ENCODE measurements at regions not wholly inside any gene's neighbourhood (a gene's known extent, or its start where the extent isn't known, plus 50 kb on each side); places are given as distances from the start of the nearest gene placed in this dataset.

- no peaks in the 10 kb centered on the region; the same call in 1 of the 2 replicates for H3K27me3 Mint-ChIP-seq (ENCODE audit: low read depth)
- Histone ChIP-seq H4K20me1 (ENCODE audit: control insufficient read depth, insufficient read depth, insufficient read length) (no peaks in the 10 kb centered on the region), H3K79me2 (ENCODE audit: insufficient read depth, low read length) (no peaks in the 10 kb centered on the region), H4K91ac (ENCODE audit: insufficient read length, low read depth, low read length) (no peak overlapping the region), H4K5ac (ENCODE audit: insufficient read length, low read depth, low read length) (no peak overlapping the region), H2BK120ac (ENCODE audit: low read depth, low read length, poor library complexity, severe bottlenecking) (no peak overlapping the region), H4K8ac (replicated peaks; ENCODE audit: insufficient read length, low read depth, low read length) (no peak overlapping the region), H3K23ac (ENCODE audit: insufficient read length, low read depth, low read length) (no peak overlapping the region), H2BK15ac (ENCODE audit: low read depth, low read length) (no peak overlapping the region), H2BK20ac (ENCODE audit: low read depth, low read length, poor library complexity, severe bottlenecking) (no peak overlapping the region), H3K56ac (ENCODE audit: insufficient read length, low read depth, low read length) (no peak overlapping the region), H3K27ac (ENCODE audit: insufficient read length, low read depth, low read length) (no peak overlapping the region), H3K18ac (ENCODE audit: insufficient read length, low read depth, low read length) (no peak overlapping the region), H3T11ph (ENCODE audit: low read length) (no peak overlapping the region), H3K14ac (ENCODE audit: insufficient read depth, low read length) (no peak overlapping the region), H2BK12ac (ENCODE audit: insufficient read length, low read depth, low read length) (no peak overlapping the region), H3K4me2 (ENCODE audit: insufficient read depth, insufficient read length, low read length) (no peak overlapping the region), H2AK5ac (ENCODE audit: insufficient read length, low read length) (no peak overlapping the region), H3K79me1 (ENCODE audit: insufficient read depth, low read depth, low read length, poor library complexity, severe bottlenecking) (no peaks in the 10 kb centered on the region), H3K4ac (ENCODE audit: low read depth, low read length) (no peak overlapping the region), H2AFZ (ENCODE audit: low read length) (no peak overlapping the region), H3K23me2 (ENCODE audit: insufficient read length, low read depth, low read length, poor library complexity, severe bottlenecking) (no peaks in the 10 kb centered on the region), H3K27me3 (ENCODE audit: insufficient read depth, low read length) (no peaks in the 10 kb centered on the region), H3K9ac (ENCODE audit: extremely low read depth, insufficient read length, low read length) (no peak overlapping the region), H3K4me1 (ENCODE audit: insufficient read depth, low read length) (no peaks in the 10 kb centered on the region), H3K9me3 (ENCODE audit: control insufficient read depth, low read depth, low read length) (no peaks in the 10 kb centered on the region), H2BK5ac (ENCODE audit: insufficient read length, low read length) (no peak overlapping the region)
- 0 out of 5 replicates have a peak, but pooled peaks cover 0 to 3% of the 10 kb centered on the region in 2 experiments for H3K9me3 Mint-ChIP-seq
- no peak overlapping the region for H3K27ac Mint-ChIP-seq
- TF ChIP-seq, protein P1, sequence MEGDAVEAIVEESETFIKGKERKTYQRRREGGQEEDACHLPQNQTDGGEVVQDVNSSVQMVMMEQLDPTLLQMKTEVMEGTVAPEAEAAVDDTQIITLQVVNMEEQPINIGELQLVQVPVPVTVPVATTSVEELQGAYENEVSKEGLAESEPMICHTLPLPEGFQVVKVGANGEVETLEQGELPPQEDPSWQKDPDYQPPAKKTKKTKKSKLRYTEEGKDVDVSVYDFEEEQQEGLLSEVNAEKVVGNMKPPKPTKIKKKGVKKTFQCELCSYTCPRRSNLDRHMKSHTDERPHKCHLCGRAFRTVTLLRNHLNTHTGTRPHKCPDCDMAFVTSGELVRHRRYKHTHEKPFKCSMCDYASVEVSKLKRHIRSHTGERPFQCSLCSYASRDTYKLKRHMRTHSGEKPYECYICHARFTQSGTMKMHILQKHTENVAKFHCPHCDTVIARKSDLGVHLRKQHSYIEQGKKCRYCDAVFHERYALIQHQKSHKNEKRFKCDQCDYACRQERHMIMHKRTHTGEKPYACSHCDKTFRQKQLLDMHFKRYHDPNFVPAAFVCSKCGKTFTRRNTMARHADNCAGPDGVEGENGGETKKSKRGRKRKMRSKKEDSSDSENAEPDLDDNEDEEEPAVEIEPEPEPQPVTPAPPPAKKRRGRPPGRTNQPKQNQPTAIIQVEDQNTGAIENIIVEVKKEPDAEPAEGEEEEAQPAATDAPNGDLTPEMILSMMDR (conservative IDR thresholded peaks at IDR 0.05): no peak
- no peak for DNase-seq
- H3K4me3 Mint-ChIP-seq: no peak overlapping the region
- H3K36me3 Mint-ChIP-seq (ENCODE audit: insufficient read depth in 1 of 3, low read depth in 3 of 3): no peaks in the 10 kb centered on the region
- no CpG with 5 or more reads among the region's 9 CpGs for WGBS (ENCODE audit: extremely low coverage, insufficient read length, low lambda C conversion rate)
- peaks cover 0 to 3% of the 10 kb centered on the region in 2 experiments; a peak in 1 of 4 replicates for H3K4me1 Mint-ChIP-seq
Measured at GRCh38 chr16:80389338-80389737, 151.5 kb upstream of the DYNLRB2 start.

All from H9 (cell line).